ENCODE measurements at regions not wholly inside any gene's neighbourhood (a gene's known extent, or its start where the extent isn't known, plus 50 kb on each side); places are given as distances from the start of the nearest gene placed in this dataset.

DNA sequence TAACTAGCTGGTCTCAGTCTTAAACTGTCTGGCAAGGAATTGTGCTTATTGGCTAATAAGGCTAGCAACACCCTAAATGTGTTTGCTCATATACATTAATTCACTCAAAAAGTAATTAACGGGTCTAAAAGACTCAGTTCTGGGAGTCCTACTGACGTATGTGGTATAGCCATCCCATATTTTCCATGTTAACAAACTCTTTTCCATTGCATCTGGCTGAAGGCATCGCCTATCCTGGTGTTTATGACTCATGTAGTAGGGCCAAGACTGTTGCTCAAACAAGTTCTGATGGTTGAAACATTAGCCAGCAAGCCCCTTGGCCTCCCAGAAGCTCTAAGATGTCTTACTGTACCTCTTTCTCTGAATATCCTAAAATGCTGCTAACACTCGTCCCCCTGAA is 98.5 kb downstream of the PHLDA1 start:
- TF ChIP-seq, protein P1, sequence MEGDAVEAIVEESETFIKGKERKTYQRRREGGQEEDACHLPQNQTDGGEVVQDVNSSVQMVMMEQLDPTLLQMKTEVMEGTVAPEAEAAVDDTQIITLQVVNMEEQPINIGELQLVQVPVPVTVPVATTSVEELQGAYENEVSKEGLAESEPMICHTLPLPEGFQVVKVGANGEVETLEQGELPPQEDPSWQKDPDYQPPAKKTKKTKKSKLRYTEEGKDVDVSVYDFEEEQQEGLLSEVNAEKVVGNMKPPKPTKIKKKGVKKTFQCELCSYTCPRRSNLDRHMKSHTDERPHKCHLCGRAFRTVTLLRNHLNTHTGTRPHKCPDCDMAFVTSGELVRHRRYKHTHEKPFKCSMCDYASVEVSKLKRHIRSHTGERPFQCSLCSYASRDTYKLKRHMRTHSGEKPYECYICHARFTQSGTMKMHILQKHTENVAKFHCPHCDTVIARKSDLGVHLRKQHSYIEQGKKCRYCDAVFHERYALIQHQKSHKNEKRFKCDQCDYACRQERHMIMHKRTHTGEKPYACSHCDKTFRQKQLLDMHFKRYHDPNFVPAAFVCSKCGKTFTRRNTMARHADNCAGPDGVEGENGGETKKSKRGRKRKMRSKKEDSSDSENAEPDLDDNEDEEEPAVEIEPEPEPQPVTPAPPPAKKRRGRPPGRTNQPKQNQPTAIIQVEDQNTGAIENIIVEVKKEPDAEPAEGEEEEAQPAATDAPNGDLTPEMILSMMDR (IDR thresholded peaks at IDR 0.05; ENCODE audit: insufficient read depth, missing control alignments): no peak
- DNase-seq (ENCODE audit: insufficient read length, low spot score) (no peak), FAIRE-seq (no peak)

DNA sequence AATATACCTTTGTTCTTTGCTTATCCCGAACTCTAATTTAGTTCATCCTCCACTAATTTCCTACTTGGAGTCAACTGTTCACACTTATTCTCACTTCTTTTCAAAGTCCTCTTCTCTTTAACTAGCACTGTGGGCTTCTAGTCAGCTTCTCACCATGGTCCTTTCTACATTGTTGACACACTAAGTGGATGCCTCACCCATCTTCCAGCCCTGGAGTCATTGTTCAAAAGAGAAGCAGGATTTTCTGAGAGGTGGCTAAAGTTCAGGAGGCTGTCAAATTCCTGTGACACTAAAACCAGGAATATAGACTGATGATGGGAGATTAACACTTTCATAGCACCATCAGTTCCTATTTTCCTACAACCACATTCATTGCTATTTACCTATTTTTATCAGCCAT is 99.3 kb downstream of the PHLDA1 start:
- DNase-seq (ENCODE audit: insufficient read length, low spot score) (no peak), FAIRE-seq (no peak)
- TF ChIP-seq, protein P1 (IDR thresholded peaks at IDR 0.05; ENCODE audit: insufficient read depth, missing control alignments): no peak

DNA sequence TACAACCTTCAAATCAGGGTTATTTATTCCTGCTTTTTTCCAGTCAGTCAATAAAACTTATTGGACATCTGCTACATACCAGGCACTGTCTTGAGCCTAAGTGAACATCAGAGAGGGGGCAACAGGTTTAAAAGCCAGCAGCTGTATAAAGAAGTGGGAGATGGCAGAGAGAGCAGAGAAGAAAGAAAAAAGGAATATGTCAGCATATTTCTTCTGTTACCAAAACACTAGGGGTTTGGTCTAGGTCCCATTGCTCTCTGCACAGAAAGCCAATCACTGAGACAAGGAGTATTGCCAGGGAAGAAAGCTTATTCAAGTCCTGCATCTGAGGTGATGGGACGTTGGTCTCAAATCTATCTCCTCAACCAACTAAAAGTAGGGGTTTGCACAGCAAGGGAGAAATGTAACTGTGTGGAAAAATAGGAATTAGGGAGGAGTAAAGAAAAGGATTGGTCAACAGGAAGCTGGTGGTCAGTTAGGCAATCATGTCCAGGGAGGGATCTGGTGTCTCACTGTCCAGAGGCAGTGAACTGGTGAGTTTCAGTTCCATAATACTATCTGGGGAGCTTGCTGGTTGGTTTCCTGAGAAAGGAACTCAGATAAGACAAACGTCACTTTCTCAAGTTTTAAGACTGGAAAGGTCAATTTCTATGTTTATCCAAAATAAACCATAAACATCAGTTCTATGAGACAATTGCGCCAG is 107.5 kb downstream of the PHLDA1 start:
- TF ChIP-seq, protein P1 (IDR thresholded peaks at IDR 0.05; ENCODE audit: insufficient read depth, missing control alignments): no peak

DNA sequence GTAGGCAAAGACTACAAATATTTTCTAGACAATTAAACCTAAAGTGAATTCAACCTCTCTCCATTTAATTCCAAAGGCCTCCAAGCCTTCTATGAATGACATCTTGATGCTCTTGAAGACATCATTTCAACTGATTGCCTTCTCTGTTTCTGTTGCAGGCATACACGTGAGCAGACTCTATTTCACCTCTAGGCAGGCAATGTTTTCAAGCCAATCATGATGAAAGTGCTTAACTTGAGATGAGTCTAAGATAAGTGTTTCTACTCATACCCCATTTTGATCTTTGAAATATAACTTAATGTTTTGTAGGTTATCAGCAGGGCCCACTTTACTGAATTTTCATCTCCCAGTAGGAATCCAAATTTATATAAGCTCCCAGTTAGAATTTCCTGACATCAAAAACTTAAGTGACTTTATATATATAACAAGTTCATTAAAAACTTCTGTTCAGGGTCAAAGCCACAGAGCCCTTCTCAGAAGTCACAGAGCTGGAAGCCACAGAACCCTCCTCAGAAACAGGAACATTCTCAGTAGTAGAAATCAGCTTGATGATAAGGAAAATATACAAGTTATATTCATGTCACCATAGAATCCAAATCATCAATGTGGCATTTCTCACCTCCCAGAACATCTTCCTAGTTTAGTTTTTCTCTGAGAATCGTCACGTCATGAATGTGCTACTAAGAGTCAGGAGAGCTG is 108.5 kb downstream of the PHLDA1 start:
- TF ChIP-seq, protein P1 (IDR thresholded peaks at IDR 0.05; ENCODE audit: insufficient read depth, missing control alignments): no peak
- DNase-seq (ENCODE audit: insufficient read length, low spot score) (no peak), FAIRE-seq (no peak)

More for the DNA sequence above, 107.5 kb downstream of the PHLDA1 start:
- no peak for DNase-seq (ENCODE audit: insufficient read length, low spot score)
- FAIRE-seq: no peak

DNA sequence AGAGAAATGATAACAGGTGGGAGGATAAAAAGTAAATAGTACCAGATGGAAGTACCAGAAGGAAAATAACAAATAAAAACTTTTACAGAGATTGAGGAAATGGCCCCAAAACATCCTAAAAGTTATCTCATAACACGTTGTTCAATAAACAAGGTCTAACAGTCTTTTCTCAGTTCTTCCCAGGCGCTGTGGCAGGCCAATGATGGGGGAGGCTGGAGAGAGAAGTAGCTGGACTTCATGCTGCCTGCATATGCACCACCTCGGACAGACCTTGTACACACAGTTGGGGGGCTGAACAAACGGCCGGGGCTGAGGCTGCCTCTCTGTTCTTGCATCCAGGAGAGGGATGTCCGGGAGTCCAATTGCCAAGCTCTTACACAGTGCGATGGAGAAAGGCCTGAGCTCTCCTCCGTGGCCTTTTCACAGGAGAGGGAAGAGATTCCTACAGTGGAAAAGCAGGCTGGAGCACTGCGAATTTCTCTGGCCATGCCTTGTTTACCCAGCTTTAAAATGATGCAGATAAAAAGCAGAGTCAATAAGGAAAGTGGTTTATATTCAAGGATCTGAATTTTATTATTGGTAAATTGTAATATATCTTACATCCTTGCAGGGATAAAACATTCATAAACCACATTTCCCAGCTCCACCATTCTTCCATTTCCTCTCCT is 109.8 kb downstream of the PHLDA1 start:
- FAIRE-seq (no peak), DNase-seq (ENCODE audit: insufficient read length, low spot score) (no peak)
- TF ChIP-seq, protein P1 (IDR thresholded peaks at IDR 0.05; ENCODE audit: insufficient read depth, missing control alignments): no peak

DNA sequence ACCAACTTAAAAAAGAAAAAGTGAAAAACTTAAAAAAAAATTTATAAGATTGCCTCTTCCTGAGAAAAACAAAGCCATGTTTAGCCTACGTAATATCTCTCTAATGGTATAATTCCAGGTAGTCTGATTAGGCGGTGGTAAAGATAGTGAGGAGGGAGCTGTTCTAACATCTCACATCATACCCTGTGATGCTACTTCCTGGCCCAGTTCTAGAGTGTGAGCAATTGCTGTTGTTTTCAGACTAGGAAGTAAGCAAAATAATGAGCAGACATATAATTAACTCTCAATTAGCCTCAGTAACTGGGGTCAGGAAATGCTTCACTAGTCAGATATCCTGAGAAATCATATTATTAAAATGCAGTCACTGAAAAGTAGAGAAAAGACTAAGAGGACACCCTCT is 113.9 kb downstream of the PHLDA1 start:
- TF ChIP-seq, protein P1 (IDR thresholded peaks at IDR 0.05; ENCODE audit: insufficient read depth, missing control alignments): no peak
- DNase-seq (ENCODE audit: insufficient read length, low spot score): no peak
- FAIRE-seq: no peak
